Liver (tissue), 8 donors: ENCODE measurements at regions not wholly inside any gene's neighbourhood (a gene's known extent, or its start where the extent isn't known, plus 50 kb on each side); places are given as distances from the start of the nearest gene placed in this dataset.

ENCODE experiments used
- DNase-seq: peaks from one replicate; pipeline ENCODE4 v3.0.0-alpha.2; 2017; ENCODE audit warnings: low spot score
- H3K27ac ChIP-seq, 2 donors: one replicate each; pipeline ENCODE4 v1.7.0; 2013; ENCODE audit warnings: inconsistent platforms in 2 of 2, low read length in 2 of 2, control low read depth in 1 of 2, low read depth in 1 of 2, mild to moderate bottlenecking in 1 of 2
- H3K27me3 ChIP-seq, 4 donors: one replicate each; pipeline versions ENCODE4 v1.6.1 to v1.7.0; 2013; ENCODE audit warnings: low read length in 3 of 4, inconsistent platforms in 1 of 4, mild to moderate bottlenecking in 1 of 4, moderate library complexity in 1 of 4; ENCODE audit not compliant: control insufficient read depth in 4 of 4, insufficient read depth in 4 of 4
- H3K36me3 ChIP-seq, 4 donors: one replicate each; pipeline versions ENCODE4 v1.6.1 to v1.7.0; 2013; ENCODE audit warnings: low read length in 3 of 4, mild to moderate bottlenecking in 3 of 4, low read depth in 1 of 4, moderate library complexity in 1 of 4; ENCODE audit not compliant: control insufficient read depth in 4 of 4, insufficient read depth in 3 of 4
- H3K4me1 ChIP-seq, 4 donors: one replicate each; pipeline versions ENCODE4 v1.6.1 to v1.7.0; 2013; ENCODE audit warnings: low read length in 3 of 4, mild to moderate bottlenecking in 3 of 4, moderate library complexity in 1 of 4; ENCODE audit not compliant: control insufficient read depth in 4 of 4, insufficient read depth in 4 of 4
- H3K4me3 ChIP-seq, 3 donors: one replicate each; pipeline versions ENCODE4 v1.6.1 to v1.7.0; 2013; ENCODE audit warnings: low read length in 3 of 3, control low read depth in 1 of 3, low read depth in 1 of 3, mild to moderate bottlenecking in 1 of 3
- H3K9ac ChIP-seq, 2 donors: one replicate each; pipeline ENCODE4 v1.7.0; 2013; ENCODE audit warnings: low read length in 2 of 2, mild to moderate bottlenecking in 2 of 2, moderate library complexity in 2 of 2, control low read depth in 1 of 2, low read depth in 1 of 2
- H3K9me3 ChIP-seq, 4 donors: one replicate each; pipeline versions ENCODE4 v1.6.1 to v1.7.0; 2013; ENCODE audit warnings: low read length in 3 of 4; ENCODE audit not compliant: control insufficient read depth in 4 of 4
- ATF3 ChIP-seq: IDR thresholded peaks from 2 replicates; pipeline ENCODE4 v1.6.1; 2016; ENCODE audit warnings: antibody characterized with exemption
- EGR1 ChIP-seq, 2 donors: IDR thresholded peaks; 2 replicates each; pipeline ENCODE4 v1.6.1; 2016 to 2018; ENCODE audit warnings: antibody characterized with exemption in 2 of 2, low read depth in 2 of 2
- FOXA1 ChIP-seq: IDR thresholded peaks from 2 replicates; pipeline ENCODE4 v1.6.1; 2016; ENCODE audit warnings: antibody characterized with exemption
- FOXA2 ChIP-seq: IDR thresholded peaks from 2 replicates; pipeline ENCODE4 v1.6.1; 2016; ENCODE audit warnings: antibody characterized with exemption
- GABPA ChIP-seq, 2 donors: IDR thresholded peaks in 1 of 2; conservative IDR thresholded peaks in 1 of 2; 2 replicates each; pipeline ENCODE4 v1.6.1; 2016; ENCODE audit warnings: antibody characterized with exemption in 2 of 2, mild to moderate bottlenecking in 1 of 2, moderate library complexity in 1 of 2
- HNF4A ChIP-seq, 2 donors: conservative IDR thresholded peaks; 2 replicates each; pipeline ENCODE4 v1.6.1; 2016; ENCODE audit warnings: antibody characterized with exemption in 2 of 2, mild to moderate bottlenecking in 2 of 2
- HNF4G ChIP-seq: IDR thresholded peaks from 2 replicates; pipeline ENCODE4 v1.6.1; 2016; ENCODE audit warnings: antibody characterized with exemption
- JUND ChIP-seq, 2 donors: IDR thresholded peaks; 2 replicates each; pipeline ENCODE4 v1.6.1; 2016; ENCODE audit warnings: antibody characterized with exemption in 2 of 2
- NR2F2 ChIP-seq: IDR thresholded peaks from 2 replicates; pipeline ENCODE4 v1.6.1; 2016; ENCODE audit warnings: antibody characterized with exemption
- RAD21 ChIP-seq, 2 donors: IDR thresholded peaks; 2 replicates each; pipeline ENCODE4 v1.6.1; 2016; ENCODE audit warnings: antibody characterized with exemption in 2 of 2, mild to moderate bottlenecking in 2 of 2
- REST ChIP-seq: IDR thresholded peaks from 2 replicates; pipeline ENCODE4 v1.6.1; 2016; ENCODE audit warnings: antibody characterized with exemption, mild to moderate bottlenecking
- RXRA ChIP-seq, 2 donors: IDR thresholded peaks; 2 replicates each; pipeline ENCODE4 v1.6.1; 2017 to 2018; ENCODE audit warnings: antibody characterized with exemption in 2 of 2, mild to moderate bottlenecking in 1 of 2
- SP1 ChIP-seq: IDR thresholded peaks from 2 replicates; pipeline ENCODE4 v1.6.1; 2018; ENCODE audit warnings: antibody characterized with exemption, mild to moderate bottlenecking
- TAF1 ChIP-seq: conservative IDR thresholded peaks from 2 replicates; pipeline ENCODE4 v1.6.1; 2016; ENCODE audit warnings: antibody characterized with exemption, mild to moderate bottlenecking
- YY1 ChIP-seq: IDR thresholded peaks from 2 replicates; pipeline ENCODE4 v1.6.1; 2016; ENCODE audit warnings: antibody characterized with exemption, mild to moderate bottlenecking
- ZBTB33 ChIP-seq: IDR thresholded peaks from 2 replicates; pipeline ENCODE4 v1.6.1; 2016; ENCODE audit warnings: antibody characterized with exemption
- WGBS: extraction: QIAGEN DNeasy Blood & Tissue Kit; methylation state at CpG from one replicate; pipeline ENCODE4 v1.1.7; 2013; 5-methylcytosine and 5-hydroxymethylcytosine counted together
- TF ChIP-seq, protein P1 (sequence below): fragments of 150-350 bp; IDR thresholded peaks from 2 replicates; pipeline ENCODE4 v1.5.1; 2017; ENCODE audit warnings: improper control_type of control experiment, low read depth, low read length; ENCODE audit not compliant: missing input control
- TF ChIP-seq, protein P2 (sequence below): IDR thresholded peaks from 2 replicates; pipeline ENCODE4 v1.6.1; 2016; ENCODE audit warnings: antibody characterized with exemption
- donor health status: healthy.
- donor health status: healthy.
- donor health status: healthy.
- donor health status: healthy.
- donor health status: healthy.

- Histone ChIP-seq H3K4me1 (no peaks in the 10 kb centered on the region), H3K9me3 (no peaks in the 10 kb centered on the region), H3K27me3 (no peaks in the 10 kb centered on the region), H3K4me3 (no peak overlapping the region), H3K36me3 (no peaks in the 10 kb centered on the region), H3K27ac (no peak overlapping the region), H3K9ac (no peak overlapping the region)
- TF ChIP-seq EGR1 (IDR thresholded peaks at IDR 0.05; ENCODE audit: low read depth in 2 of 2) (no peak), FOXA2 (no peak), NR2F2 (no peak), REST (no peak), RAD21 (IDR thresholded peaks at IDR 0.05) (no peak), SP1 (no peak), YY1 (no peak), RXRA (IDR thresholded peaks at IDR 0.05) (no peak), FOXA1 (no peak)
- TF ChIP-seq, protein P1, sequence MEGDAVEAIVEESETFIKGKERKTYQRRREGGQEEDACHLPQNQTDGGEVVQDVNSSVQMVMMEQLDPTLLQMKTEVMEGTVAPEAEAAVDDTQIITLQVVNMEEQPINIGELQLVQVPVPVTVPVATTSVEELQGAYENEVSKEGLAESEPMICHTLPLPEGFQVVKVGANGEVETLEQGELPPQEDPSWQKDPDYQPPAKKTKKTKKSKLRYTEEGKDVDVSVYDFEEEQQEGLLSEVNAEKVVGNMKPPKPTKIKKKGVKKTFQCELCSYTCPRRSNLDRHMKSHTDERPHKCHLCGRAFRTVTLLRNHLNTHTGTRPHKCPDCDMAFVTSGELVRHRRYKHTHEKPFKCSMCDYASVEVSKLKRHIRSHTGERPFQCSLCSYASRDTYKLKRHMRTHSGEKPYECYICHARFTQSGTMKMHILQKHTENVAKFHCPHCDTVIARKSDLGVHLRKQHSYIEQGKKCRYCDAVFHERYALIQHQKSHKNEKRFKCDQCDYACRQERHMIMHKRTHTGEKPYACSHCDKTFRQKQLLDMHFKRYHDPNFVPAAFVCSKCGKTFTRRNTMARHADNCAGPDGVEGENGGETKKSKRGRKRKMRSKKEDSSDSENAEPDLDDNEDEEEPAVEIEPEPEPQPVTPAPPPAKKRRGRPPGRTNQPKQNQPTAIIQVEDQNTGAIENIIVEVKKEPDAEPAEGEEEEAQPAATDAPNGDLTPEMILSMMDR, result no peak
- DNase-seq, result no peak
- 83% methylated on average over 3 of the region's 3 CpGs for WGBS
Observed at GRCh38 chr6:140537211-140537610, 1162.8 kb upstream of the CITED2 start.

- DNase-seq, result no peak
- H3K27ac ChIP-seq, result no peak overlapping the region
- TF ChIP-seq, protein P2, sequence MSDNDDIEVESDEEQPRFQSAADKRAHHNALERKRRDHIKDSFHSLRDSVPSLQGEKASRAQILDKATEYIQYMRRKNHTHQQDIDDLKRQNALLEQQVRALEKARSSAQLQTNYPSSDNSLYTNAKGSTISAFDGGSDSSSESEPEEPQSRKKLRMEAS, result no peak
- no peak for TF ChIP-seq SP1
- TF ChIP-seq EGR1 (IDR thresholded peaks at IDR 0.05; ENCODE audit: low read depth in 2 of 2), result no peak
- no peak for TF ChIP-seq HNF4A (conservative IDR thresholded peaks at IDR 0.05)
- no peak for TF ChIP-seq GABPA (IDR thresholded peaks at IDR 0.05 in 1 of 2, conservative IDR thresholded peaks at IDR 0.05 in 1 of 2)
- no peak for TF ChIP-seq JUND (IDR thresholded peaks at IDR 0.05)
- no peak for TF ChIP-seq FOXA1
- TF ChIP-seq TAF1, result no peak
- no peak for TF ChIP-seq ATF3
- no peak for TF ChIP-seq RXRA (IDR thresholded peaks at IDR 0.05)
- TF ChIP-seq ZBTB33, result no peak
- TF ChIP-seq REST, result no peak
- TF ChIP-seq RAD21 (IDR thresholded peaks at IDR 0.05), result no peak
- no peak for TF ChIP-seq YY1
- TF ChIP-seq NR2F2, result no peak
- TF ChIP-seq, protein P1, result no peak
- TF ChIP-seq FOXA2, result no peak
- no peak for TF ChIP-seq HNF4G
- no peaks in the 10 kb centered on the region for H3K27me3 ChIP-seq
- H3K9ac ChIP-seq, result no peak overlapping the region
- peaks cover 0 to 3% (median 0%) of the 10 kb centered on the region in 4 donors for H3K9me3 ChIP-seq
- no peak overlapping the region for H3K4me3 ChIP-seq
- H3K36me3 ChIP-seq, result no peaks in the 10 kb centered on the region
- no peaks in the 10 kb centered on the region for H3K4me1 ChIP-seq
- WGBS, result 91% methylated on average over 1 of the region's 1 CpG
Observed at GRCh38 chr6:140535511-140535910, 1161.1 kb upstream of the CITED2 start.
